ENCODE measurements at regions not wholly inside any gene's neighbourhood (a gene's known extent, or its start where the extent isn't known, plus 50 kb on each side); places are given as distances from the start of the nearest gene placed in this dataset.
A peak's percentile ranks its signal among the peaks of the same experiment; 100 is the strongest.
"Not testable (repeated sequence)": the region's sequence is repeated elsewhere in the genome, so short reads cannot be mapped to it uniquely, and the experiment has no call there.

- not testable (repeated sequence) for DNase-seq; H3K9me3 Mint-ChIP-seq; H3K4me3 Mint-ChIP-seq; H3K36me3 Mint-ChIP-seq (ENCODE audit: insufficient read depth in 2 of 2); H3K27ac Mint-ChIP-seq; H3K27me3 Mint-ChIP-seq (ENCODE audit: low read depth); ATAC-seq (replicated peaks in 1 of 2)
- H3K4me1 Mint-ChIP-seq (ENCODE audit: low read depth) = peaks cover 19% of the 10 kb centered on the region
These were observed 186.4 kb downstream of the ADRA2C start for GRCh38 chr4:3952443-3953139.

GRCh38 chr4:3953140-3953489 is 186.9 kb downstream of the ADRA2C start:
- not testable (repeated sequence) for H3K4me3 Mint-ChIP-seq; H3K36me3 Mint-ChIP-seq (ENCODE audit: insufficient read depth in 2 of 2); H3K27me3 Mint-ChIP-seq (ENCODE audit: low read depth); H3K9me3 Mint-ChIP-seq; H3K27ac Mint-ChIP-seq; ATAC-seq (replicated peaks in 1 of 2); DNase-seq
- peaks cover 19% of the 10 kb centered on the region for H3K4me1 Mint-ChIP-seq (ENCODE audit: low read depth)

DNA sequence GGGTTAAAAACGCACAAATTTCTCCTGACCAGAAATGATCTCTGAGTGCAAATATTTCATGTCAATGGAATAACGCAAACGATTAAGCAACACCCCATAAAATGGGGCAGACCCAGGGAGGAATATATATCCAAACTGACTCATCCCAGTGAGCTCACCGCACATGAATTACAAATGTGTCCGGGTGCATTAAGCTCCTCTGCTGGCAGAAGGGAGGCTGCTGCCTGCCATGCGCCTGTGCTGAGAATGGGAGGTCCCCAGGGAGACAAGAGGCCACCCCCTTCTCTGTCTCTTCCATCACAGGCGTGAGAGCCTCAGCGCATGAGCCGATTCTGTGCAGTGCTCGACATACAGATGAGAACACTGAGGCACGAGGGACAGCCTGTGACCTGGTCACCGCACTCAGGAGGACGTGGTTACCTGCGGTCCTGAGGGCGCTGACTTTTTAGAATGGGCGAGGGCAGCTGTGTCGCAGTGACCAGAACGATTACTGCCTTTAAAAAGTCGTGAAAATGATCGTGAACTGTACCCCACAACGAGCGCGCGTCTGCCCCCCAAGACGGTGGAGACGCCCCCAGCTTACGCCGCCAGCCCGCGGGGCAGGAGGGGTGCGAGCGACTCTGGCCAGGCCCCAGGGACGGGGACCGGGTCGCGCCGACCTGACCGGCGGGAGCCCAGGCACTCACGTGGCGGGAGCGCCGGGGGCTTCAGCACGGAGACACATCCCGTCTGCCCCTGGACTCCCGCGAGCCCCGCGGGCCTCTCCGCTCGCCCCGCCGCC is 188.5 kb downstream of the ADRA2C start:
- Mint-ChIP-seq H3K4me1 (ENCODE audit: low read depth) (peaks cover 19% of the 10 kb centered on the region), H3K27ac (peak overlapping the region; percentile 82), H3K4me3 (peak overlapping the region; percentile 90 to 93)
- peak; percentile 61 to 72 for DNase-seq
- not testable (repeated sequence) for H3K9me3 Mint-ChIP-seq; H3K36me3 Mint-ChIP-seq (ENCODE audit: insufficient read depth in 2 of 2); ATAC-seq (replicated peaks in 1 of 2); H3K27me3 Mint-ChIP-seq (ENCODE audit: low read depth)

- not testable (repeated sequence) for H3K9me3 Mint-ChIP-seq; H3K27me3 Mint-ChIP-seq (ENCODE audit: low read depth); H3K36me3 Mint-ChIP-seq (ENCODE audit: insufficient read depth in 2 of 2)
- DNase-seq (peak; percentile 99), ATAC-seq (replicated peaks in 1 of 2) (peak; percentile 100)
- Mint-ChIP-seq H3K4me3 (peak overlapping the region; percentile 90 to 93), H3K27ac (peak overlapping the region; percentile 70), H3K4me1 (ENCODE audit: low read depth) (peaks cover 19% of the 10 kb centered on the region)
These were observed 189.4 kb downstream of the ADRA2C start for GRCh38 chr4:3955321-3956164.

GRCh38 chr4:3956165-3956867 is 190.1 kb downstream of the ADRA2C start:
- Mint-ChIP-seq H3K4me1 (ENCODE audit: low read depth) (peaks cover 19% of the 10 kb centered on the region), H3K4me3 (peak overlapping the region; percentile 90 to 93)
- H3K9me3 Mint-ChIP-seq; H3K36me3 Mint-ChIP-seq (ENCODE audit: insufficient read depth in 2 of 2); DNase-seq; H3K27ac Mint-ChIP-seq; H3K27me3 Mint-ChIP-seq (ENCODE audit: low read depth); ATAC-seq (replicated peaks in 1 of 2): not testable (repeated sequence)

GRCh38 chr4:3961091-3961672 is 195.0 kb downstream of the ADRA2C start:
- H3K27me3 Mint-ChIP-seq (ENCODE audit: low read depth); DNase-seq; ATAC-seq (replicated peaks in 1 of 2); H3K9me3 Mint-ChIP-seq; H3K4me3 Mint-ChIP-seq; H3K36me3 Mint-ChIP-seq (ENCODE audit: insufficient read depth in 2 of 2); H3K27ac Mint-ChIP-seq: not testable (repeated sequence)
- peaks cover 13% of the 10 kb centered on the region for H3K4me1 Mint-ChIP-seq (ENCODE audit: low read depth)

DNA sequence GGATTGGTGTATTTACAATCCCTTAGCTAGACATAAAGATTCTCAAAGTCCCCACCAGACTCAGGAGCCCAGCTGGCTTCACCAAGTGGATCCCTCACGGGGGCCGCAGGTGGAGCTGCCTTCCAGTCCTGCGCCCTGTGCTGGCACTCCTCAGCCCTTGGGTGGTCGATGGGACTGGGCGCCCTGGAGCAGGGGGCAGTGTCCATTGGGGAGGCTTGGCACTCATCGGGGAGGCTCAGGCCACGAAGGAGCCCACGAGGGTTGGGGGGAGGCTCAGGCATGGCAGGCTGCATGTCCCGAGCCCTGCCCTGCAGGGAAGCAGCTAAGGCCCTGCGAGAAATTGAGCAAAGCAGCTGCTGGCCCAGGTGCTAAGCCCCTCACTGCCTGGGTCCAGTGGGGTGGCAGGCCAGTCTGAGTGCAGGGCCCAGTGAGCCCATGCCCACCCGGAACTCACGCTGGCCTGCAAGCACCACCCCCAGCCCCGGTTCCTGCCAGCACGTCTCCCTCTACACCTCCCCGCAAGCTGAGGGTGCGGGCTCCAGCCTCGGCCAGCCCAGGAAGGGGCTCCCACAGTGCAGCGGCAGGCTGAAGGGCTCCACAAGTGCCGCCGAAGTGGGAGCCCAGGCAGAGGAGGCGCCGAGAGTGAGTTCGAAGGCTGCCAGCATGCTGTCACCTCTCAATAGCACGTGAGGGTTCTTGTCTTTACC is 198.5 kb downstream of the ADRA2C start:
- H3K9me3 Mint-ChIP-seq; H3K4me3 Mint-ChIP-seq; DNase-seq; H3K36me3 Mint-ChIP-seq (ENCODE audit: insufficient read depth in 2 of 2); H3K27me3 Mint-ChIP-seq (ENCODE audit: low read depth); ATAC-seq (replicated peaks in 1 of 2); H3K27ac Mint-ChIP-seq: not testable (repeated sequence)
- H3K4me1 Mint-ChIP-seq (ENCODE audit: low read depth) = peaks cover 11% of the 10 kb centered on the region

GRCh38 chr4:3967204-3967603 is 201.0 kb downstream of the ADRA2C start:
- not testable (repeated sequence) for H3K4me3 Mint-ChIP-seq; H3K27me3 Mint-ChIP-seq (ENCODE audit: low read depth); H3K36me3 Mint-ChIP-seq (ENCODE audit: insufficient read depth in 2 of 2); H3K27ac Mint-ChIP-seq; DNase-seq; ATAC-seq (replicated peaks in 1 of 2); H3K9me3 Mint-ChIP-seq
- H3K4me1 Mint-ChIP-seq (ENCODE audit: low read depth) = peaks cover 11% of the 10 kb centered on the region

DNA sequence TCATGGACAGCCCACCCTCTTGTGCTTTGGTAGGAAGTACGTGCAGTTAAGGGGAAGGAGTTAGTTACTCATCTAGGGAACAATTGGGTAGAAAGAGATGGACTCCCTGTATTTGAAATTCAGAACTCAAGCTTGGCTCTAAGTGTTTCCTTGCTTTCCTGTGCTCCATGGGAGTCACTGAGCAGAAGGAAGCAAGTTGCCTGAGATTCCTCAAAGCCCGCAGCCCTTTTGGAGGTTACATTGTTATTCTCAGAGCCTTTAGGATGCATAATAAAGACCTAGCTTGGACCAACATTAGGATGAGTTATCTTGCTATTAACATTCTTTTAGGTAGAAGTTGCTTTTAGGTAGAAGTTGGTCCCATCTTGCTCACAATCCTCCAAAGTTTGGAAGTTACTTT is 206.4 kb downstream of the ADRA2C start:
- H3K27ac Mint-ChIP-seq, H3K9me3 Mint-ChIP-seq: not testable (repeated sequence)

DNA sequence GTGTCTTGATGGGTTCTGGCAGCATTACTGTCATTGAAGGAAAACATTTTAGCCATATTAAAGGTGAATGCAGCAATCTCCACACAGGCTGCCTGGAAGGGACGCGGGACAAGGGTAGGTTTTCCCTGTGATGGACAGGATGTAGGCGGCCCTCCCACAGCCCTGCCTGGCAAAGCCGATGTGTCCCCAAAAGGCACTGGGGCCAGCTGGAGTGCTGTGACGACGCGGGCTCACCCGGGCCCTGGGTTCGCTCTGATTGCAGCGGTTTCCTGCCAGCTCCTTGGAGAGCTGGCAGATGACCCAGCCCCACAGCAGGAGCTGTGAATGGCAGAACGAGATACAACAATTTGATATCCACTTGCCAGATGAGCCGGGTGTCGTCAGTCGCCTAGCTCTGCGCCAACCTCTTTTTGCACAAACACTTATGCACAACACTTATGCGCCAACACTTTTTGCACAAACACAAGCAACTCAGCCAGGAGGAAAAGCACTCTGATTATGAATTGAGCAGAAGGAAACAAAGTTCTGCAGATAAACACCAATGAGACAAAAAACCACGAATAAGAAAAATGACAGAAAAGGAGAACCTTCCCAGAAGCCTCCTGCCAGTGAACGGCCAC is 207.5 kb downstream of the ADRA2C start:
- not testable (repeated sequence) for ATAC-seq (replicated peaks in 1 of 2)

More for the DNA sequence above, 206.4 kb downstream of the ADRA2C start:
- H3K4me3 Mint-ChIP-seq; H3K36me3 Mint-ChIP-seq (ENCODE audit: insufficient read depth in 2 of 2); H3K4me1 Mint-ChIP-seq (ENCODE audit: low read depth); DNase-seq; ATAC-seq (replicated peaks in 1 of 2): not testable (repeated sequence)
- peaks cover 19% of the 10 kb centered on the region for H3K27me3 Mint-ChIP-seq (ENCODE audit: low read depth)

DNA sequence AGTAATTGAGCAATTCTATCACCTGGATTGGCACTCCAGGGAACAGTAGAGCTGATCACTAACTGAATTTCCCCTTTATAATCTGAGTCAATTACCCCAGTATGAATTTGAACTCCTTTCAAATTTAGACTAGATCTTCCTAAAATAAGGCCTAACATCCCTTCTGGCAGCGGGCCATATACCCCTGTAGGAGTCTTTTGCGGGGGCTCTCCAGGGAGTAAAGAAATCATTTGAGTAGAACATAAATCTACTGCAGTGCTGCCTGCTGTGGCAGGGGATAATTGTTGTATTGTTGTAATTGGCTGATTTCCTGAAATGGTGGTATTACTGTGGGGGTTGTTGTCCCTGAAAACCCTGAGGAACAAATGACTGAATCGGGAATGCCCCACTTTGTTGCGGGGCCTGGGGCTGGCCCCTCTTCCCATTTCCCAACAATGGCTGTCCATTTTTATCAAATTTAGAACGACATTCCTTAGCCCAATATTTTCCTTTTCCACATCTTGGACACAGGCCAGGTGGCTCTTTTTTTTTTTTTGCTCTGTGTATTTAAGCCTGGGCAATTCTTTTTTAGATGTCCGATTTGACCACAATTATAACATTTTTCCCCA is 217.4 kb downstream of the ADRA2C start:
- DNase-seq; H3K27me3 Mint-ChIP-seq (ENCODE audit: low read depth); H3K27ac Mint-ChIP-seq; H3K4me1 Mint-ChIP-seq (ENCODE audit: low read depth); H3K36me3 Mint-ChIP-seq (ENCODE audit: insufficient read depth in 2 of 2); ATAC-seq (replicated peaks in 1 of 2); H3K4me3 Mint-ChIP-seq; H3K9me3 Mint-ChIP-seq: not testable (repeated sequence)

More for the DNA sequence above, 207.5 kb downstream of the ADRA2C start:
- not testable (repeated sequence) for H3K9me3 Mint-ChIP-seq; H3K36me3 Mint-ChIP-seq (ENCODE audit: insufficient read depth in 2 of 2); H3K4me3 Mint-ChIP-seq; H3K4me1 Mint-ChIP-seq (ENCODE audit: low read depth); DNase-seq; H3K27ac Mint-ChIP-seq
- peaks cover 18% of the 10 kb centered on the region for H3K27me3 Mint-ChIP-seq (ENCODE audit: low read depth)
